ENCODE measurements at regions not wholly inside any gene's neighbourhood (a gene's known extent, or its start where the extent isn't known, plus 50 kb on each side); places are given as distances from the start of the nearest gene placed in this dataset.

- no peak for TF ChIP-seq CTCF (IDR thresholded peaks at IDR 0.05)
- TF ChIP-seq POLR2A (IDR thresholded peaks at IDR 0.05) = no peak
Measured at GRCh38 chr11:23314162-23314561, 453.9 kb upstream of the CCDC179 start.
